Mesothelial cell of epicardium (in vitro differentiated cells): ENCODE measurements at regions not wholly inside any gene's neighbourhood (a gene's known extent, or its start where the extent isn't known, plus 50 kb on each side); places are given as distances from the start of the nearest gene placed in this dataset.

Source experiments
- DNase-seq, 2 experiments: peaks; one replicate each; pipeline ENCODE4 v3.0.0; 2021; ENCODE audit warnings: low spot score in 2 of 2; ENCODE audit not compliant: unreplicated experiment in 2 of 2
- H3K27ac Mint-ChIP-seq: 2 replicates; pipeline ENCODE4 v1.8.0; 2021; ENCODE audit warnings: mixed read lengths
- H3K27me3 Mint-ChIP-seq: 2 replicates; pipeline ENCODE4 v1.8.0; 2021; ENCODE audit warnings: low read depth, mixed read lengths
- H3K36me3 Mint-ChIP-seq: 2 replicates; pipeline ENCODE4 v1.8.0; 2021; ENCODE audit warnings: mixed read lengths
- H3K4me1 Mint-ChIP-seq: 2 replicates; pipeline ENCODE4 v1.8.0; 2021; ENCODE audit warnings: mixed read lengths
- H3K4me3 Mint-ChIP-seq: 2 replicates; pipeline ENCODE4 v1.8.0; 2021; ENCODE audit warnings: mild to moderate bottlenecking, moderate library complexity, mixed read lengths
- H3K9me3 Mint-ChIP-seq: 2 replicates; pipeline ENCODE4 v1.8.0; 2021; ENCODE audit warnings: mixed read lengths
- TF ChIP-seq, protein P1 (sequence below): fragments of 200-600 bp; sonication (generic); IDR thresholded peaks from one replicate; pipeline ENCODE4 v1.5.0; 2021; ENCODE audit warnings: antibody characterized with exemption; ENCODE audit not compliant: unreplicated experiment

DNA sequence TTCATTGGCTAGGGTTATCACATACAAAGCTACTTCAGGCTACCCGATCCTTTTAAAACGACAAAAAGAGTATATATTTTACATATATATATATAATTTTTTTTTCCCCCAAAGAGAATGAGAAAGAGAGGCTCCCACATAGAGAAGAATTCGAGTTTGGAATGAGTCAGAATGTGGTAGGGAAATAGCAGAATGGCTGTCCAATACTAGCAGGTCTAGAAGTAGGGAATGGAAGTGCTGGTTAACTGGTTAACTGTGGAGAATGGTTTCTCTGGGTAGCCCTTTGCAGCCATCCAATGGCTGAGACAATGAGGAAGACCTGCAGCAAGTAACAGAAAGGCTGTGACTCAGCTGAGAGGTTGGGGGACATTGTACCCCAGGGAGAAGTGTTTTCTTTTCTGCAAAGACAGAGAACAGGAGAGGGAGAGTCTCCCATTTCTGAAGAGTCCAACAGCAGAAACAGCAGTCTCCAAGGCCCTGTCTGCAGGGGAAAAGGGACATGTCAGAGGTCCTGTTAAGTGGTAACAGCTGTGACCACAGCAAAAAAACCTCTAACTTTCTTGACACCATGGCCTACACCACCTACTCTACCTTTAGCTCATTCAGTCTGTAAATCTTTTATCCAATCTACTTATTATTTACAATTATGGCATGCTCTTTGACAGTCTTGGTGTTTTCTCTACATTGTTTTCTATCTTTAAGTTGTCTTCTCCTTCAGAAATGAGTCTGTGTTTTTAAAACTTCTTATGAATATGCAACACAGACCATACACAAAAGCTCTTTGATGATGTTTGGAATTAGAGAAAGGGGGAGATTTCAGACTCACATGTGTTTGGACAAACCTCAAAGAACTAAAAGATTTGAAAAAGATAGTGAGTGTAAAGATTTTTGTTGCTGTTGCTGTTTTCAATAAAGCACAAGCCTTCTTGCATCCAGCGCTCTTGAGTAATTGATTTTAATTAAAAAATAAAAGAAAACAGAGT lies 116.1 kb upstream of the SLC7A14 start:
- H3K4me3 Mint-ChIP-seq: no peak overlapping the region
- no peak for DNase-seq
- no peaks in the 10 kb centered on the region for H3K36me3 Mint-ChIP-seq
- TF ChIP-seq, protein P1, sequence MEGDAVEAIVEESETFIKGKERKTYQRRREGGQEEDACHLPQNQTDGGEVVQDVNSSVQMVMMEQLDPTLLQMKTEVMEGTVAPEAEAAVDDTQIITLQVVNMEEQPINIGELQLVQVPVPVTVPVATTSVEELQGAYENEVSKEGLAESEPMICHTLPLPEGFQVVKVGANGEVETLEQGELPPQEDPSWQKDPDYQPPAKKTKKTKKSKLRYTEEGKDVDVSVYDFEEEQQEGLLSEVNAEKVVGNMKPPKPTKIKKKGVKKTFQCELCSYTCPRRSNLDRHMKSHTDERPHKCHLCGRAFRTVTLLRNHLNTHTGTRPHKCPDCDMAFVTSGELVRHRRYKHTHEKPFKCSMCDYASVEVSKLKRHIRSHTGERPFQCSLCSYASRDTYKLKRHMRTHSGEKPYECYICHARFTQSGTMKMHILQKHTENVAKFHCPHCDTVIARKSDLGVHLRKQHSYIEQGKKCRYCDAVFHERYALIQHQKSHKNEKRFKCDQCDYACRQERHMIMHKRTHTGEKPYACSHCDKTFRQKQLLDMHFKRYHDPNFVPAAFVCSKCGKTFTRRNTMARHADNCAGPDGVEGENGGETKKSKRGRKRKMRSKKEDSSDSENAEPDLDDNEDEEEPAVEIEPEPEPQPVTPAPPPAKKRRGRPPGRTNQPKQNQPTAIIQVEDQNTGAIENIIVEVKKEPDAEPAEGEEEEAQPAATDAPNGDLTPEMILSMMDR: no peak
- H3K27me3 Mint-ChIP-seq: no peaks in the 10 kb centered on the region
- H3K4me1 Mint-ChIP-seq: peaks cover 23% of the 10 kb centered on the region
- peaks cover 3% of the 10 kb centered on the region for H3K9me3 Mint-ChIP-seq
- H3K27ac Mint-ChIP-seq: peak overlapping the region; percentile 36

DNA sequence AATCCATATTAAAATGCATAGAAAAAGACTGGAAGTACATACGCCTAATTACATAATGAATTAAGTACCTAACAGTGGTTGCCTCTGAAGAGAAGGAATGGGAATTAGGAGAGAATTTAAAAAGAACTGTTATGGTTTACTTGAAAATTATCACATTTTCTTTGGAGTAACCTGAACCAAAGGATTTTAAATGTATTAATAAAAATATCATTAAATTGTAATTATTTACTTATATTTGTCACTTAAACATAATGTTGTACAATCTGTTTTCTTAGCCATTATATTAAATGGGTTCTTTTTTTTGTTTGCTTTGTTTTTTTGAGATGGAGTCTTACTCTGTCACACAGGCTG lies 114.2 kb upstream of the SLC7A14 start:
- Mint-ChIP-seq H3K9me3 (peaks cover 3% of the 10 kb centered on the region), H3K4me1 (peaks cover 23% of the 10 kb centered on the region), H3K27ac (no peak overlapping the region), H3K36me3 (no peaks in the 10 kb centered on the region), H3K27me3 (no peaks in the 10 kb centered on the region), H3K4me3 (no peak overlapping the region)
- TF ChIP-seq, protein P1: no peak
- no peak for DNase-seq

DNA sequence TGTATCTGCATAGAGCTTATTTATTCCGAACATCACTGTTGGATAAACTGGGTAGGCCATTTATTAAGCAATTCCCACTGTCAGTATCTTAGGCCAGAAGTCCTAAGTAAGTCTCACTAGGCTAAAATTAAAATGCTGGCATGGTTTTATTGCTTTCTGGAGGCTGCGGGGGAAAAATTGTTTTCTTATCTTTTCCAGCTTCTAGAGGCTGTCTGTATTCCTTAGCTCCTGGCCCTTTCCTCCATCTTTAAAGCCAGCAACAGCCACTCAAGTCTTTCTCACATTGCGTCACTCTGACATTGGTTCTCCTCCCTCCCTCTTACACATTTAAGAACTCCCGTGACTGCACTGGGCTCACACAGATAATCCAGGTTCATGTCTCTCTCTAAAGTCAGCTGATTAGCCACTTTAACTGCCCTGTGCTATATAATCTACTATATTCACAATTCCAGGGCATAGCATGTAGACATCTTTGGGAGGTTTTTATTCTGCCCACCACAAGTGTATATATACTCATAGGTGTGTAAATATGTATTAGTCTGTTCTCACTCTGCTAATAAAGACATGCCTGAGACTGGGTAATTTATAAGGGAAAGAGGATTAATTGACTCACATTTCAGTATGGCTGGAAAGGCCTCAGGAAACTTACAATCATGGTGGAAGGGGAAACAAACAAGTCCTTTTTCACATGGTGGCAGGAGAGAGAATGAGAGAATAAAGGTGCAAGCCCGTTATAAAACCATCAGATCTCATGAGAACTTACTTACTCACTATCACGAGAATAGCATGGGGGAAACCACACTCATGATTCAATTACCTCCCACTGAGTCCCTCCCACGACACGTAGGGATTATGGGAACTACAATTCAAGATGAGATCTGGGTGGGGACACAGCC lies 113.5 kb upstream of the SLC7A14 start:
- Mint-ChIP-seq H3K4me1 (peaks cover 23% of the 10 kb centered on the region), H3K27me3 (no peaks in the 10 kb centered on the region), H3K36me3 (no peaks in the 10 kb centered on the region), H3K9me3 (peaks cover 3% of the 10 kb centered on the region), H3K27ac (peak overlapping the region; percentile 47), H3K4me3 (no peak overlapping the region)
- DNase-seq: no peak
- TF ChIP-seq, protein P1: no peak

DNA sequence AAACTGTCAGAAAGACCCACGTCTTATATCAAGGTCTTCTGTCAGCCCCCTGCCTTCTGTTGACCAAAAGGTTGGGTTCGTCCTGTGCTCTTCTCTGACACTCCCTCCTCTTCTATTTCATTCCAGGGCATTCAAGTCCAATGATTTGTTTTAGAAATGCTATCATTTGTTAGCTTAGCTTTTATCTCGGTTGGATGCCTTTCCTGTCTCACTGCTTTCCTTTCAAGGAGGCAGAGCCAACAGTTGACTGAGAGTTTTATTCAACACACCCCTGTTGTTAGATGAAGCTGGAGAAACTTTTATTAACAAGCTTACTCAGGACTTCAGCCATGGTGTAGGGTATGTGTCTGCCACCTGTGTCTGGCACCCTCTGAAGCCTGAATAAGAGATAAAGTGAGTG lies 112.0 kb upstream of the SLC7A14 start:
- Mint-ChIP-seq H3K27me3 (no peaks in the 10 kb centered on the region), H3K4me1 (peaks cover 23% of the 10 kb centered on the region), H3K9me3 (peaks cover 4% of the 10 kb centered on the region), H3K4me3 (no peak overlapping the region), H3K27ac (peak overlapping the region; percentile 16), H3K36me3 (no peaks in the 10 kb centered on the region)
- TF ChIP-seq, protein P1: no peak
- no peak for DNase-seq

DNA sequence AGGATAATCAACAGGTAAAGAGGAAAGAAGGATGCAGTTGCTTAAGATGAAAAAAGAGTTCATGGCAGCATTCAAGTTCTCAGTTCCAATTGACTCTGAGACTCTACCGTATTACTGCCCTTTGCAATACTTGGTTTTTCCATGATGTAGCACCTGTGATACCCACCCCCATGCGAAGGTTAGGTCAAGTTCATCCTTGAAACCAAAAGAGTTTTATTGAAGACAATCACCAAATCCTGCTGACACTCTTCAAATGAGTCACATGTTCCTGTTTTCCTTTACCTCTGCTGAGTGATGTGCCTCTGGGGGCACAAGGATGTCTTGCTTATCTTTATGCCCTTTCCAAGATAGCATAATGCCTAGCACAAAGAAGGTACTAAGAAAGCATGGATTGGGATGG lies 111.3 kb upstream of the SLC7A14 start:
- DNase-seq: no peak

More for the DNA sequence above, 111.3 kb upstream of the SLC7A14 start:
- peaks cover 22% of the 10 kb centered on the region for H3K4me1 Mint-ChIP-seq
- H3K36me3 Mint-ChIP-seq: no peaks in the 10 kb centered on the region
- H3K27ac Mint-ChIP-seq: no peak overlapping the region
- TF ChIP-seq, protein P1: no peak
- H3K9me3 Mint-ChIP-seq: peaks cover 4% of the 10 kb centered on the region
- H3K4me3 Mint-ChIP-seq: no peak overlapping the region
- H3K27me3 Mint-ChIP-seq: no peaks in the 10 kb centered on the region
